ENCODE measurements at regions not wholly inside any gene's neighbourhood (a gene's known extent, or its start where the extent isn't known, plus 50 kb on each side); places are given as distances from the start of the nearest gene placed in this dataset.

DNA sequence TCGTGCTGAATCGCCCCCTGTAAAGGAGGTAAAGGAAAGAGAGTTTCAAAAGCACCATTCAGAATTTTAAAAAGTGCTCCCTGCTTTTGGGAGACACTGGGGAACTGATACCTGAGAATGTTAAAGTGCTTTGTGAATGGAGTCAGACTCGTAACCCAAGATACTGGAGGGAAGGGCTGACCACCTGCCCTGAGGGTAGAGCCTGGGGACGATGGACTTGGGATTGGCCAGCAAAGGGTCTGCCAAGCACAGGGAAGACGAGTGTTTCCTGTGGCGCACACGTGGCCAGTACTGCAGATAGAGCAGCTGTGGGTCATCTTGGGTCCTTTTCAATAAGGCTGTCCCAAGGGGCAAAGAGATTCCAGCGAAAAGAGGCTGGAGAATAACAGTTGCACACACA, 1284.1 kb upstream of the AUTS2 start:
- WGBS, 2 experiments (ENCODE audit: extremely low coverage in 1 of 2, insufficient coverage in 1 of 2, insufficient read length in 1 of 2, insufficient replicate concordance in 2 of 2, low coverage in 1 of 2, low lambda C conversion rate in 2 of 2, missing lambda C conversion rate in 1 of 2): 83% methylated on average over 8 of the region's 8 CpGs; no CpG with 5 or more reads in 1 of the 2 experiments
- H3K4me1 ChIP-seq (replicated peaks in 1 of 4; ENCODE audit: control insufficient read depth in 3 of 4, insufficient read depth in 4 of 4, low read length in 3 of 4): no peaks in the 10 kb centered on the region

More for the DNA sequence above, 1284.1 kb upstream of the AUTS2 start:
- no peaks in the 10 kb centered on the region for H3K79me1 ChIP-seq (ENCODE audit: low read depth, low read length)
- no peak overlapping the region; the same call in 1 of the 2 replicates for H2BK12ac ChIP-seq (ENCODE audit: low read depth, low read length)
- H4K20me1 ChIP-seq (replicated peaks in 1 of 2; ENCODE audit: control insufficient read depth in 1 of 2, insufficient read depth in 2 of 2, low read length in 2 of 2): no peaks in the 10 kb centered on the region
- H2BK20ac ChIP-seq (ENCODE audit: low read length): no peak overlapping the region
- H3K4me3 ChIP-seq (ENCODE audit: extremely low read depth in 1 of 4, insufficient read depth in 2 of 4, low read depth in 3 of 4, low read length in 4 of 4): no peak overlapping the region
- DNase-seq (ENCODE audit: low read depth in 1 of 2, low spot score in 2 of 2) (no peak), FAIRE-seq (no peak)
- H4K8ac ChIP-seq (ENCODE audit: extremely low read depth, insufficient read depth, low read length): no peak overlapping the region
- no peak overlapping the region for H3K4me2 ChIP-seq (ENCODE audit: insufficient read depth in 1 of 2, low read depth in 2 of 2, low read length in 2 of 2)
- TF ChIP-seq SP4 (IDR thresholded peaks at IDR 0.05; ENCODE audit: low read length): no peak
- TF ChIP-seq, protein P1, sequence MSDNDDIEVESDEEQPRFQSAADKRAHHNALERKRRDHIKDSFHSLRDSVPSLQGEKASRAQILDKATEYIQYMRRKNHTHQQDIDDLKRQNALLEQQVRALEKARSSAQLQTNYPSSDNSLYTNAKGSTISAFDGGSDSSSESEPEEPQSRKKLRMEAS (IDR thresholded peaks at IDR 0.05): peak; percentile 60
- TF ChIP-seq, protein P2, sequence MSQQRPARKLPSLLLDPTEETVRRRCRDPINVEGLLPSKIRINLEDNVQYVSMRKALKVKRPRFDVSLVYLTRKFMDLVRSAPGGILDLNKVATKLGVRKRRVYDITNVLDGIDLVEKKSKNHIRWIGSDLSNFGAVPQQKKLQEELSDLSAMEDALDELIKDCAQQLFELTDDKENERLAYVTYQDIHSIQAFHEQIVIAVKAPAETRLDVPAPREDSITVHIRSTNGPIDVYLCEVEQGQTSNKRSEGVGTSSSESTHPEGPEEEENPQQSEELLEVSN (IDR thresholded peaks at IDR 0.05): peak; percentile 83
- H3K18ac ChIP-seq (ENCODE audit: extremely low read depth, low read length): no peak overlapping the region
- no peaks in the 10 kb centered on the region for H3K23me2 ChIP-seq (ENCODE audit: low read depth, low read length)
- H4K5ac ChIP-seq (ENCODE audit: insufficient read length, low read depth, low read length): no peak overlapping the region
- H3K9me3 ChIP-seq (ENCODE audit: insufficient read depth in 2 of 2, low read depth in 1 of 2, low read length in 1 of 2): peaks cover 3 to 8% of the 10 kb centered on the region in 2 experiments; a peak in 2 of 4 replicates
- no peak overlapping the region for H2AK5ac ChIP-seq (ENCODE audit: low read depth, low read length)
- no peaks in the 10 kb centered on the region for H3K27me3 ChIP-seq (replicated peaks in 1 of 4; ENCODE audit: control insufficient read depth in 3 of 4, extremely low read depth in 1 of 4, insufficient read depth in 3 of 4, low read length in 3 of 4)
- no peak overlapping the region for H3K23ac ChIP-seq (ENCODE audit: insufficient read length)
- H3K14ac ChIP-seq (ENCODE audit: insufficient read length): no peak overlapping the region
- no peak overlapping the region for H3K4ac ChIP-seq (replicated peaks; ENCODE audit: insufficient read length, low read depth, low read length)
- no peak overlapping the region for H2BK120ac ChIP-seq (replicated peaks; ENCODE audit: low read depth, low read length)
- ChIA-PET CTCF (ENCODE audit: partially characterized antibody) (interaction anchor here (0.6 kb wide), 1 partner anchor 20 kb away, joined by 5 read pairs; no protein-coding TSS in a partner anchor), POLR2A (ENCODE audit: partially characterized antibody) (no interaction called here)
- no peak overlapping the region for H2BK5ac ChIP-seq (ENCODE audit: low read depth, low read length)
- H3K27ac ChIP-seq (ENCODE audit: low read depth, low read length): no peak overlapping the region
- no peaks in the 10 kb centered on the region for H3K79me2 ChIP-seq (ENCODE audit: control insufficient read depth in 1 of 2, insufficient read depth in 2 of 2, low read length in 2 of 2)
- H4K91ac ChIP-seq (replicated peaks; ENCODE audit: insufficient read length, low read length): no peak overlapping the region
- H2AFZ ChIP-seq (ENCODE audit: low read length): no peak overlapping the region
- no peak overlapping the region for H2BK15ac ChIP-seq (ENCODE audit: low read length)
- H3K36me3 ChIP-seq (ENCODE audit: control insufficient read depth in 2 of 4, insufficient read depth in 4 of 4, low read length in 3 of 4): no peaks in the 10 kb centered on the region
- H3K9ac ChIP-seq (replicated peaks in 1 of 4; ENCODE audit: extremely low read depth in 1 of 4, low read depth in 3 of 4, low read length in 3 of 4): no peak overlapping the region
- no peak overlapping the region for H3K56ac ChIP-seq (replicated peaks; ENCODE audit: insufficient read length, low read depth, low read length)

Data from H1 (cell line).